ENCODE measurements at regions not wholly inside any gene's neighbourhood (a gene's known extent, or its start where the extent isn't known, plus 50 kb on each side); places are given as distances from the start of the nearest gene placed in this dataset.
"Not testable (repeated sequence)": the region's sequence is repeated elsewhere in the genome, so short reads cannot be mapped to it uniquely, and the experiment has no call there.

- DNase-seq (ENCODE audit: low read depth, low spot score) = no peak
These were observed 109.5 kb upstream of the MAN2A1 start for GRCh38 chr5:109580225-109580624.

GRCh38 chr5:109575506-109575905, 114.2 kb upstream of the MAN2A1 start:
- no peak for DNase-seq (ENCODE audit: low read depth, low spot score)

GRCh38 chr5:109574985-109575384, 114.7 kb upstream of the MAN2A1 start:
- DNase-seq (ENCODE audit: low read depth, low spot score) = no peak

- DNase-seq (ENCODE audit: low read depth, low spot score) = no peak
These were observed 116.0 kb upstream of the MAN2A1 start for GRCh38 chr5:109573766-109574165.

GRCh38 chr5:109573256-109573655, 116.5 kb upstream of the MAN2A1 start:
- no peak for DNase-seq (ENCODE audit: low read depth, low spot score)

GRCh38 chr5:109571785-109572184, 117.9 kb upstream of the MAN2A1 start:
- DNase-seq (ENCODE audit: low read depth, low spot score) = no peak

GRCh38 chr5:109570362-109570874, 119.3 kb upstream of the MAN2A1 start:
- DNase-seq (ENCODE audit: low read depth, low spot score) = no peak

- no peak for DNase-seq (ENCODE audit: low read depth, low spot score)
These were observed 122.2 kb upstream of the MAN2A1 start for GRCh38 chr5:109567374-109568044.

- no peak for DNase-seq (ENCODE audit: low read depth, low spot score)
These were observed 123.4 kb upstream of the MAN2A1 start for GRCh38 chr5:109566361-109566760.

GRCh38 chr5:109563739-109564138, 126.0 kb upstream of the MAN2A1 start:
- no peak for DNase-seq (ENCODE audit: low read depth, low spot score)

- no peak for DNase-seq (ENCODE audit: low read depth, low spot score)
These were observed 126.5 kb upstream of the MAN2A1 start for GRCh38 chr5:109563189-109563588.

GRCh38 chr5:109562441-109562840, 127.3 kb upstream of the MAN2A1 start:
- DNase-seq (ENCODE audit: low read depth, low spot score) = no peak

- DNase-seq (ENCODE audit: low read depth, low spot score) = no peak
These were observed 128.3 kb upstream of the MAN2A1 start for GRCh38 chr5:109561447-109561846.

GRCh38 chr5:109560554-109560953, 129.2 kb upstream of the MAN2A1 start:
- DNase-seq (ENCODE audit: low read depth, low spot score) = no peak

GRCh38 chr5:109558952-109559351, 130.8 kb upstream of the MAN2A1 start:
- no peak for DNase-seq (ENCODE audit: low read depth, low spot score)

- no peak for DNase-seq (ENCODE audit: low read depth, low spot score)
These were observed 131.4 kb upstream of the MAN2A1 start for GRCh38 chr5:109558364-109558763.

GRCh38 chr5:109553846-109554245, 135.9 kb upstream of the MAN2A1 start:
- no peak for DNase-seq (ENCODE audit: low read depth, low spot score)

GRCh38 chr5:109551234-109551633, 138.5 kb upstream of the MAN2A1 start:
- not testable (repeated sequence) for DNase-seq (ENCODE audit: low read depth, low spot score)

GRCh38 chr5:109550077-109550476, 139.7 kb upstream of the MAN2A1 start:
- DNase-seq (ENCODE audit: low read depth, low spot score) = no peak

GRCh38 chr5:109546461-109546860, 136.7 kb upstream of the PJA2 start:
- no peak for DNase-seq (ENCODE audit: low read depth, low spot score)

GRCh38 chr5:109544873-109545272, 135.1 kb upstream of the PJA2 start:
- DNase-seq (ENCODE audit: low read depth, low spot score) = not testable (repeated sequence)

GRCh38 chr5:109538692-109539091, 128.9 kb upstream of the PJA2 start:
- DNase-seq (ENCODE audit: low read depth, low spot score) = not testable (repeated sequence)

GRCh38 chr5:109535090-109535489, 125.3 kb upstream of the PJA2 start:
- not testable (repeated sequence) for DNase-seq (ENCODE audit: low read depth, low spot score)

Measured in pulmonary artery endothelial cell (primary cell).